HUES6 (cell line): ENCODE measurements at regions not wholly inside any gene's neighbourhood (a gene's known extent, or its start where the extent isn't known, plus 50 kb on each side); places are given as distances from the start of the nearest gene placed in this dataset.

ENCODE experiments used
- H3K27ac ChIP-seq: 2 replicates; pipeline ENCODE4 v1.7.0; 2013; ENCODE audit warnings: low read depth, mild to moderate bottlenecking, low read length, inconsistent platforms
- H3K27me3 ChIP-seq: 2 replicates; pipeline ENCODE4 v1.6.1; 2013; ENCODE audit warnings: low read length; ENCODE audit not compliant: control insufficient read depth, insufficient read depth
- H3K36me3 ChIP-seq: 2 replicates; pipeline ENCODE4 v1.6.1; 2013; ENCODE audit warnings: low read length; ENCODE audit not compliant: control insufficient read depth, insufficient read depth
- H3K4me1 ChIP-seq: 2 replicates; pipeline ENCODE4 v1.6.1; 2013; ENCODE audit warnings: low read length; ENCODE audit not compliant: control insufficient read depth, insufficient read depth
- H3K4me3 ChIP-seq: 2 replicates; pipeline ENCODE4 v1.5.1; 2013; ENCODE audit warnings: low read depth, low read length
- H3K9ac ChIP-seq: one replicate; pipeline ENCODE4 v1.6.1; 2013; ENCODE audit warnings: mild to moderate bottlenecking, low read length
- H3K9me3 ChIP-seq: 2 replicates; pipeline ENCODE4 v1.6.1; 2013; ENCODE audit warnings: low read depth, low read length; ENCODE audit not compliant: control insufficient read depth, insufficient read depth

GRCh38 chr12:105960319-105961083 is 178.3 kb downstream of the NUAK1 start:
- H3K9me3 ChIP-seq: peaks cover 4% of the 10 kb centered on the region; the same call in 1 of the 2 replicates

GRCh38 chr12:105961821-105962671 is 176.7 kb downstream of the NUAK1 start:
- Histone ChIP-seq H3K4me3 (no peak overlapping the region), H3K9me3 (peaks cover 4% of the 10 kb centered on the region; the same call in 1 of the 2 replicates), H3K9ac (no peak overlapping the region), H3K27me3 (no peaks in the 10 kb centered on the region), H3K4me1 (no peaks in the 10 kb centered on the region), H3K36me3 (no peaks in the 10 kb centered on the region), H3K27ac (no peak overlapping the region)

More at GRCh38 chr12:105960319-105961083, 178.3 kb downstream of the NUAK1 start:
- Histone ChIP-seq H3K27ac (no peak overlapping the region), H3K9ac (no peak overlapping the region), H3K27me3 (no peaks in the 10 kb centered on the region), H3K4me3 (no peak overlapping the region), H3K4me1 (no peaks in the 10 kb centered on the region; the same call in 1 of the 2 replicates), H3K36me3 (no peaks in the 10 kb centered on the region)

GRCh38 chr12:105967038-105967776 is 171.5 kb downstream of the NUAK1 start:
- Histone ChIP-seq H3K36me3 (no peaks in the 10 kb centered on the region), H3K27ac (no peak overlapping the region), H3K9ac (no peak overlapping the region), H3K27me3 (no peaks in the 10 kb centered on the region), H3K4me3 (no peak overlapping the region), H3K4me1 (no peaks in the 10 kb centered on the region), H3K9me3 (no peaks in the 10 kb centered on the region)

GRCh38 chr12:105968025-105968424 is 170.7 kb downstream of the NUAK1 start:
- no peaks in the 10 kb centered on the region for H3K36me3 ChIP-seq
- no peaks in the 10 kb centered on the region for H3K9me3 ChIP-seq
- no peaks in the 10 kb centered on the region for H3K4me1 ChIP-seq
- no peak overlapping the region for H3K27ac ChIP-seq
- H3K9ac ChIP-seq: no peak overlapping the region
- H3K27me3 ChIP-seq: no peaks in the 10 kb centered on the region
- H3K4me3 ChIP-seq: no peak overlapping the region

GRCh38 chr12:105970885-105971284 is 167.9 kb downstream of the NUAK1 start:
- Histone ChIP-seq H3K36me3 (no peaks in the 10 kb centered on the region), H3K4me3 (no peak overlapping the region)

GRCh38 chr12:105974738-105975137 is 164.0 kb downstream of the NUAK1 start:
- no peaks in the 10 kb centered on the region for H3K27me3 ChIP-seq
- no peak overlapping the region for H3K9ac ChIP-seq
- no peaks in the 10 kb centered on the region for H3K4me1 ChIP-seq
- H3K27ac ChIP-seq: no peak overlapping the region
- H3K36me3 ChIP-seq: no peaks in the 10 kb centered on the region
- H3K4me3 ChIP-seq: no peak overlapping the region
- H3K9me3 ChIP-seq: no peaks in the 10 kb centered on the region

More at GRCh38 chr12:105970885-105971284, 167.9 kb downstream of the NUAK1 start:
- no peaks in the 10 kb centered on the region for H3K4me1 ChIP-seq
- no peak overlapping the region for H3K27ac ChIP-seq
- H3K9ac ChIP-seq: no peak overlapping the region
- no peaks in the 10 kb centered on the region for H3K9me3 ChIP-seq
- H3K27me3 ChIP-seq: no peaks in the 10 kb centered on the region

GRCh38 chr12:105975351-105975750 is 163.4 kb downstream of the NUAK1 start:
- H3K27me3 ChIP-seq: no peaks in the 10 kb centered on the region
- no peaks in the 10 kb centered on the region for H3K9me3 ChIP-seq
- H3K9ac ChIP-seq: no peak overlapping the region
- H3K4me3 ChIP-seq: no peak overlapping the region
- no peaks in the 10 kb centered on the region for H3K4me1 ChIP-seq
- no peaks in the 10 kb centered on the region for H3K36me3 ChIP-seq
- H3K27ac ChIP-seq: no peak overlapping the region

- no peak overlapping the region for H3K27ac ChIP-seq
- H3K4me3 ChIP-seq: no peak overlapping the region
- H3K27me3 ChIP-seq: no peaks in the 10 kb centered on the region
- H3K9me3 ChIP-seq: no peaks in the 10 kb centered on the region
- H3K9ac ChIP-seq: no peak overlapping the region
- peaks cover 10% of the 10 kb centered on the region for H3K4me1 ChIP-seq
- no peaks in the 10 kb centered on the region for H3K36me3 ChIP-seq
These were observed 161.5 kb downstream of the NUAK1 start for GRCh38 chr12:105977236-105977635.

GRCh38 chr12:105977652-105978051 is 161.1 kb downstream of the NUAK1 start:
- Histone ChIP-seq H3K4me1 (peaks cover 10% of the 10 kb centered on the region), H3K4me3 (no peak overlapping the region), H3K9ac (no peak overlapping the region), H3K9me3 (no peaks in the 10 kb centered on the region), H3K36me3 (no peaks in the 10 kb centered on the region), H3K27ac (no peak overlapping the region), H3K27me3 (no peaks in the 10 kb centered on the region)

GRCh38 chr12:105978276-105978675 is 160.5 kb downstream of the NUAK1 start:
- no peaks in the 10 kb centered on the region for H3K9me3 ChIP-seq
- H3K27me3 ChIP-seq: no peaks in the 10 kb centered on the region
- H3K9ac ChIP-seq: no peak overlapping the region
- H3K4me1 ChIP-seq: peaks cover 10% of the 10 kb centered on the region
- no peaks in the 10 kb centered on the region for H3K36me3 ChIP-seq
- no peak overlapping the region for H3K4me3 ChIP-seq
- no peak overlapping the region for H3K27ac ChIP-seq
